B cell (primary cell): ENCODE measurements at regions not wholly inside any gene's neighbourhood (a gene's known extent, or its start where the extent isn't known, plus 50 kb on each side); places are given as distances from the start of the nearest gene placed in this dataset.

Source experiments
- CTCF ChIP-seq: fragments of 200-600 bp; IDR thresholded peaks from one replicate; pipeline ENCODE4 v1.8.0; 2022; ENCODE audit warnings: antibody characterized with exemption, mild to moderate bottlenecking
- EZH2 ChIP-seq: IDR thresholded peaks from 2 replicates; pipeline ENCODE4 v1.6.1; 2012; ENCODE audit warnings: borderline replicate concordance, low read depth, mild to moderate bottlenecking, moderate library complexity, low read length; ENCODE audit not compliant: insufficient read depth, poor library complexity, severe bottlenecking

GRCh38 chr4:3369781-3370674 lies 71.7 kb upstream of the HGFAC start:
- TF ChIP-seq CTCF (no peak), EZH2 (no peak)
